ENCODE measurements at regions not wholly inside any gene's neighbourhood (a gene's known extent, or its start where the extent isn't known, plus 50 kb on each side); places are given as distances from the start of the nearest gene placed in this dataset.

GRCh38 chr1:163565166-163565565 lies 243.4 kb downstream of the NUF2 start:
- TF ChIP-seq, protein P1, sequence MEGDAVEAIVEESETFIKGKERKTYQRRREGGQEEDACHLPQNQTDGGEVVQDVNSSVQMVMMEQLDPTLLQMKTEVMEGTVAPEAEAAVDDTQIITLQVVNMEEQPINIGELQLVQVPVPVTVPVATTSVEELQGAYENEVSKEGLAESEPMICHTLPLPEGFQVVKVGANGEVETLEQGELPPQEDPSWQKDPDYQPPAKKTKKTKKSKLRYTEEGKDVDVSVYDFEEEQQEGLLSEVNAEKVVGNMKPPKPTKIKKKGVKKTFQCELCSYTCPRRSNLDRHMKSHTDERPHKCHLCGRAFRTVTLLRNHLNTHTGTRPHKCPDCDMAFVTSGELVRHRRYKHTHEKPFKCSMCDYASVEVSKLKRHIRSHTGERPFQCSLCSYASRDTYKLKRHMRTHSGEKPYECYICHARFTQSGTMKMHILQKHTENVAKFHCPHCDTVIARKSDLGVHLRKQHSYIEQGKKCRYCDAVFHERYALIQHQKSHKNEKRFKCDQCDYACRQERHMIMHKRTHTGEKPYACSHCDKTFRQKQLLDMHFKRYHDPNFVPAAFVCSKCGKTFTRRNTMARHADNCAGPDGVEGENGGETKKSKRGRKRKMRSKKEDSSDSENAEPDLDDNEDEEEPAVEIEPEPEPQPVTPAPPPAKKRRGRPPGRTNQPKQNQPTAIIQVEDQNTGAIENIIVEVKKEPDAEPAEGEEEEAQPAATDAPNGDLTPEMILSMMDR (IDR thresholded peaks at IDR 0.05) = no peak
- H3K4me3 ChIP-seq = no peak overlapping the region
- H3K27ac ChIP-seq = no peak overlapping the region
- no peak for DNase-seq (ENCODE audit: low spot score)

- no peak overlapping the region for H3K4me3 ChIP-seq
- TF ChIP-seq, protein P1 (IDR thresholded peaks at IDR 0.05) = no peak
- DNase-seq (ENCODE audit: low spot score) = no peak
- H3K27ac ChIP-seq = no peak overlapping the region
Measured at GRCh38 chr1:163570071-163570470, 248.3 kb downstream of the NUF2 start.

GRCh38 chr1:163571950-163572349 lies 250.2 kb downstream of the NUF2 start:
- no peak for DNase-seq (ENCODE audit: low spot score)
- TF ChIP-seq, protein P1 (IDR thresholded peaks at IDR 0.05) = no peak
- no peak overlapping the region for H3K4me3 ChIP-seq
- no peak overlapping the region for H3K27ac ChIP-seq

- Histone ChIP-seq H3K4me3 (no peak overlapping the region), H3K27ac (no peak overlapping the region)
- TF ChIP-seq, protein P1 (IDR thresholded peaks at IDR 0.05) = no peak
- no peak for DNase-seq (ENCODE audit: low spot score)
Measured at GRCh38 chr1:163574119-163574518, 252.4 kb downstream of the NUF2 start.

- TF ChIP-seq, protein P1 (IDR thresholded peaks at IDR 0.05) = no peak
- Histone ChIP-seq H3K27ac (no peak overlapping the region), H3K4me3 (no peak overlapping the region)
- DNase-seq (ENCODE audit: low spot score) = no peak
Measured at GRCh38 chr1:163580926-163581325, 259.2 kb downstream of the NUF2 start.

DNA sequence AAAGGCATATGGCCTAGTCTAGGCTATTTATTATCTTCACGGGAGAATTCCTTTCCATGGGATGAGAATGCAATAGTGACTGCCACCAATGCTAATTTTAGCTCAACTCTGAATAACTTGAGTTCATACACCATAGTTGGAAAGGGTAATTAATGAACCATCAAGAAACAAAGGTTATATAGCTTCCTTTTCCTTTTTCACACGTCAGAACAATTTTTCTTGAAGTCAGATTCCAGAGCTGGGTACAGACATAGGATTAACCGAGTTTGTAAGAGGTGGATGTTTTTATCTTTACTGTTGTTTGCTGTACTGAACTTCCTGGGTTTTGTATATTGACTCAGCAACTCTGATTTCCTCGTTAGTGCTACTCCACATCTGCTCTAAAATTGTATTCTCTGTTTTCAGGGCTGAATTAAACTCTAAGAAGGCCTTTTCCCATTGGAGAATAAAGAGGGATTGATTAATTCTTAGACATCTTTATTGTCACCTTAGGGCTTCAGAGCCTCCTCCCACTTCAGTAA lies 262.0 kb downstream of the NUF2 start:
- no peak for DNase-seq (ENCODE audit: low spot score)
- TF ChIP-seq, protein P1 (IDR thresholded peaks at IDR 0.05) = no peak
- Histone ChIP-seq H3K4me3 (no peak overlapping the region), H3K27ac (no peak overlapping the region)

DNA sequence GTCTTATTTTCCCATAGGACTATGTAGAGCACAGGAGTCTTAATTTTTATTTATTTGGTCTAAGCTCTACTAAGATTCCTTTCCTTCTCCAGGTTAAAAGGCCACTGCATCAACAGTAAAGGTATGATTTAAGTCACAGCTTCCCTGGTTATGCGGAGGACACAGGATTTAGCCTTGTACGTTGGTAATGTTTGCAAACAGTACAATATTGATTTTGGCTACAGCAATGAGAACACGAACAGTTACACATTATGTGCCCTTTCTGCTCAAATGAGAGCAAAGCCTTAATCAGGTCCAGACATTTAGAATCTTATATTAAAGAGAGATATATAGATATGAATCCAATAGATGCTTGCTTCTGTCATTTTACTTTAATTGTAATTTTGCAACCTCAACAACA lies 264.0 kb downstream of the NUF2 start:
- TF ChIP-seq, protein P1 (IDR thresholded peaks at IDR 0.05) = no peak
- H3K4me3 ChIP-seq = no peak overlapping the region
- no peak overlapping the region for H3K27ac ChIP-seq
- no peak for DNase-seq (ENCODE audit: low spot score)

Data from coronary artery (tissue), 2 donors.